Trophoblast cell (in vitro differentiated cells and primary cell): ENCODE measurements at regions not wholly inside any gene's neighbourhood (a gene's known extent, or its start where the extent isn't known, plus 50 kb on each side); places are given as distances from the start of the nearest gene placed in this dataset.
A peak's percentile ranks its signal among the peaks of the same experiment; 100 is the strongest.

Source experiments
- DNase-seq, 2 donors: peaks; one replicate each; pipeline ENCODE4 v3.0.0-alpha.2; 2016
- H2AFZ ChIP-seq: 2 replicates; pipeline ENCODE4 v1.6.1; 2013; ENCODE audit warnings: low read length, moderate library complexity, mild to moderate bottlenecking; ENCODE audit not compliant: insufficient read depth, poor library complexity
- H2AK5ac ChIP-seq: 2 replicates; pipeline ENCODE4 v1.6.1; 2013; ENCODE audit warnings: mild to moderate bottlenecking, low read length
- H2BK120ac ChIP-seq: 2 replicates; pipeline ENCODE4 v1.6.1; 2013; ENCODE audit warnings: low read length, mild to moderate bottlenecking, moderate library complexity; ENCODE audit not compliant: insufficient read depth, poor library complexity
- H2BK12ac ChIP-seq: 2 replicates; pipeline ENCODE4 v1.6.1; 2013; ENCODE audit warnings: mild to moderate bottlenecking, low read length, moderate library complexity
- H2BK5ac ChIP-seq: 2 replicates; pipeline ENCODE4 v1.6.1; 2013; ENCODE audit warnings: low read length, low read depth, moderate library complexity, mild to moderate bottlenecking; ENCODE audit not compliant: poor library complexity
- H3K14ac ChIP-seq: 2 replicates; pipeline ENCODE4 v1.6.1; 2013; ENCODE audit warnings: mild to moderate bottlenecking, low read length
- H3K18ac ChIP-seq: 2 replicates; pipeline ENCODE4 v1.6.1; 2013; ENCODE audit warnings: mild to moderate bottlenecking, low read length
- H3K23ac ChIP-seq: 2 replicates; pipeline ENCODE4 v1.6.1; 2013; ENCODE audit warnings: low read length
- H3K27ac ChIP-seq: 2 replicates; pipeline ENCODE4 v1.5.1; 2013; ENCODE audit warnings: low read depth, mild to moderate bottlenecking, inconsistent platforms, low read length, moderate library complexity
- H3K27me3 ChIP-seq: 2 replicates; pipeline ENCODE4 v1.6.1; 2013; ENCODE audit warnings: inconsistent platforms, mild to moderate bottlenecking, low read length, moderate library complexity; ENCODE audit not compliant: insufficient read depth
- H3K36me3 ChIP-seq, 2 experiments: 1 replicate in 1 of 2; 2 replicates in 1 of 2; pipeline ENCODE4 v1.6.1; 2013; ENCODE audit warnings: low read length in 2 of 2, mild to moderate bottlenecking in 2 of 2, moderate library complexity in 1 of 2; ENCODE audit not compliant: insufficient read depth in 2 of 2, control insufficient read depth in 1 of 2
- H3K4ac ChIP-seq: 2 replicates; pipeline ENCODE4 v1.6.1; 2013; ENCODE audit warnings: low read depth, mild to moderate bottlenecking, low read length, moderate library complexity
- H3K4me1 ChIP-seq, 2 experiments: 1 replicate in 1 of 2; 2 replicates in 1 of 2; pipeline ENCODE4 v1.6.1; 2013; ENCODE audit warnings: low read length in 2 of 2, mild to moderate bottlenecking in 2 of 2, moderate library complexity in 1 of 2; ENCODE audit not compliant: insufficient read depth in 2 of 2, control insufficient read depth in 1 of 2
- H3K4me2 ChIP-seq: 2 replicates; pipeline ENCODE4 v1.6.1; 2013; ENCODE audit warnings: inconsistent platforms, mild to moderate bottlenecking, low read length, moderate library complexity
- H3K4me3 ChIP-seq: 2 replicates; pipeline ENCODE4 v1.5.1; 2013; ENCODE audit warnings: mild to moderate bottlenecking, low read depth, low read length, inconsistent platforms
- H3K79me1 ChIP-seq: one replicate; pipeline ENCODE4 v1.6.1; 2013; ENCODE audit warnings: low read length
- H3K79me2 ChIP-seq: 2 replicates; pipeline ENCODE4 v1.6.1; 2013; ENCODE audit warnings: low read length, mild to moderate bottlenecking; ENCODE audit not compliant: control insufficient read depth, insufficient read depth, poor library complexity
- H3K9ac ChIP-seq: 2 replicates; pipeline ENCODE4 v1.6.1; 2013; ENCODE audit warnings: mild to moderate bottlenecking, low read length
- H3K9me3 ChIP-seq: 2 replicates; pipeline ENCODE4 v1.6.1; 2013; ENCODE audit warnings: low read depth, mild to moderate bottlenecking, control low read depth, inconsistent platforms, low read length; ENCODE audit not compliant: insufficient read depth
- H4K12ac ChIP-seq: 2 replicates; pipeline ENCODE4 v1.6.1; 2013; ENCODE audit warnings: low read depth, mild to moderate bottlenecking, low read length, moderate library complexity
- H4K8ac ChIP-seq: 2 replicates; pipeline ENCODE4 v1.6.1; 2013; ENCODE audit warnings: low read depth, mild to moderate bottlenecking, low read length, moderate library complexity
- H4K91ac ChIP-seq: one replicate; pipeline ENCODE4 v1.6.1; 2013; ENCODE audit warnings: low read depth, mild to moderate bottlenecking, low read length, moderate library complexity
- WGBS: extraction: QIAGEN DNeasy Blood & Tissue Kit; methylation state at CpG from one replicate; pipeline ENCODE4 v1.1.7; 2013; ENCODE audit warnings: missing lambda C conversion rate; ENCODE audit not compliant: insufficient read length, insufficient coverage; ENCODE audit errors: extremely low coverage; 5-methylcytosine and 5-hydroxymethylcytosine counted together

DNA sequence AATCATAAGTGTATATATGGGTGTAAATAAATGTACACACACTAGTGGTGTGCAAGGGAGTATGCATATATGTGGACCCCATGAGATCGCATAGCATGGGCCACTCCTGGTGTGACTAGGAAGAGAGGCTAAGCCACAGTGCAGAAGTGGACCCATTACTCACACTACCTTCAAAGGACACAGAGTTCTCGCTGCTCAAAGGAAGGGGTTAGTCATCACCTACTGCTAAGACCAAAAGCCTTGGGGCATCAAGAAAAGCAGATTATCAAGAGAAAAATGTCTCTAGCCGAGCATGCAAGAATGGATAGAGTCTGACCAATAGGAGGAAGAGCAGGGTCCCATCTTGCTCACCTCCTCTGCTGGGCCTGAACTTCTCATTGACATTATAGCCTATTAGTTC is 195.5 kb downstream of the MAFB start:
- Histone ChIP-seq H3K4me1 (peaks cover 0 to 4% of the 10 kb centered on the region in 2 experiments), H3K23ac (no peak overlapping the region), H3K4ac (no peak overlapping the region), H3K27ac (no peak overlapping the region), H2BK5ac (no peak overlapping the region), H3K27me3 (no peaks in the 10 kb centered on the region), H3K4me2 (no peak overlapping the region), H2AK5ac (no peak overlapping the region), H3K14ac (no peak overlapping the region), H4K8ac (no peak overlapping the region), H3K36me3 (no peaks in the 10 kb centered on the region), H3K79me2 (no peaks in the 10 kb centered on the region), H3K9me3 (peaks cover 2% of the 10 kb centered on the region), H4K12ac (no peak overlapping the region), H3K18ac (no peak overlapping the region), H4K91ac (no peak overlapping the region), H2AFZ (no peak overlapping the region), H3K4me3 (no peak overlapping the region), H3K9ac (no peak overlapping the region), H2BK12ac (no peak overlapping the region), H3K79me1 (no peaks in the 10 kb centered on the region), H2BK120ac (no peak overlapping the region)
- WGBS, result no CpG with 5 or more reads among the region's 3 CpGs
- peak; percentile 50 to 72 for DNase-seq

DNA sequence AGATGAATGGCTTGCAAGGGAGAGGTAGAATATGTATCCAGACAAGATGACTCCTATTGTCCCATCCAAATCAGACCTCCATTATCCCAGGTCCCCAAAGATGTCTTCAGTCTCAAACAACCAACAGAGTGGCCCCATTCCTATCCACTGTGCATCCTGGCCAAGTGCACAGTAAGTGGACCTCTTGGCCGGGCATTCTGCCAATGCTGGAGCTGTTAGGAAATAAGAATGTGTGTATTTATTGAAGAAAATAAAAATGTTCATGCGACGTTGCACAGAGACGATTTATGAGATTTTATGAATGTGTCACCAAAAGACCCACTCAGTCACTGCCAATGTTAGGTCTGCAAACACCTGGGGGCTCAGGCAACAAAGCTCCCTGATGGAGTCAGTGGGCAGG is 196.0 kb downstream of the MAFB start:
- H4K91ac ChIP-seq, result no peak overlapping the region
- H3K4me1 ChIP-seq, result peaks cover 0 to 4% of the 10 kb centered on the region in 2 experiments
- DNase-seq, result no peak
- H3K4me3 ChIP-seq, result no peak overlapping the region
- H2BK12ac ChIP-seq, result no peak overlapping the region
- H3K9me3 ChIP-seq, result peaks cover 2% of the 10 kb centered on the region
- no peaks in the 10 kb centered on the region for H3K36me3 ChIP-seq
- no peak overlapping the region for H2AK5ac ChIP-seq
- no peak overlapping the region for H3K4me2 ChIP-seq
- no peak overlapping the region for H4K12ac ChIP-seq
- no peak overlapping the region for H3K27ac ChIP-seq
- H3K4ac ChIP-seq, result no peak overlapping the region
- H2BK120ac ChIP-seq, result no peak overlapping the region
- 100% methylated on average over 3 of the region's 4 CpGs for WGBS
- no peak overlapping the region for H3K14ac ChIP-seq
- H3K9ac ChIP-seq, result no peak overlapping the region
- no peaks in the 10 kb centered on the region for H3K79me2 ChIP-seq
- no peak overlapping the region for H2BK5ac ChIP-seq
- H3K27me3 ChIP-seq, result no peaks in the 10 kb centered on the region
- H4K8ac ChIP-seq, result no peak overlapping the region
- no peak overlapping the region for H2AFZ ChIP-seq
- H3K23ac ChIP-seq, result no peak overlapping the region
- no peaks in the 10 kb centered on the region for H3K79me1 ChIP-seq
- H3K18ac ChIP-seq, result no peak overlapping the region

GRCh38 chr20:40491009-40491590 is 197.9 kb downstream of the MAFB start:
- no peak overlapping the region for H3K23ac ChIP-seq
- no peak for DNase-seq
- H2AFZ ChIP-seq, result no peak overlapping the region
- H3K14ac ChIP-seq, result no peak overlapping the region
- no peaks in the 10 kb centered on the region for H3K79me2 ChIP-seq
- H3K9ac ChIP-seq, result no peak overlapping the region
- WGBS, result no CpG with 5 or more reads among the region's 5 CpGs
- no peak overlapping the region for H3K27ac ChIP-seq
- no peak overlapping the region for H3K4me3 ChIP-seq
- no peaks in the 10 kb centered on the region for H3K36me3 ChIP-seq
- no peak overlapping the region for H3K4ac ChIP-seq
- no peak overlapping the region for H2BK12ac ChIP-seq
- H2AK5ac ChIP-seq, result no peak overlapping the region
- no peaks in the 10 kb centered on the region for H3K27me3 ChIP-seq
- H4K91ac ChIP-seq, result no peak overlapping the region
- no peak overlapping the region for H4K12ac ChIP-seq
- H3K18ac ChIP-seq, result no peak overlapping the region
- no peak overlapping the region for H2BK5ac ChIP-seq
- no peak overlapping the region for H4K8ac ChIP-seq
- H3K9me3 ChIP-seq, result peaks cover 2% of the 10 kb centered on the region
- peaks cover 0 to 4% of the 10 kb centered on the region in 2 experiments for H3K4me1 ChIP-seq
- no peak overlapping the region for H2BK120ac ChIP-seq
- H3K4me2 ChIP-seq, result no peak overlapping the region
- H3K79me1 ChIP-seq, result no peaks in the 10 kb centered on the region

- WGBS, result no CpG with 5 or more reads among the region's 2 CpGs
- H4K12ac ChIP-seq, result no peak overlapping the region
- H2BK5ac ChIP-seq, result no peak overlapping the region
- H3K36me3 ChIP-seq, result no peaks in the 10 kb centered on the region
- no peak overlapping the region for H2AFZ ChIP-seq
- peak; percentile 77 to 81 for DNase-seq
- no peak overlapping the region for H3K4me3 ChIP-seq
- no peak overlapping the region for H3K27ac ChIP-seq
- H3K79me2 ChIP-seq, result no peaks in the 10 kb centered on the region
- no peak overlapping the region for H3K14ac ChIP-seq
- no peak overlapping the region for H4K8ac ChIP-seq
- no peak overlapping the region for H4K91ac ChIP-seq
- H3K23ac ChIP-seq, result no peak overlapping the region
- H2BK120ac ChIP-seq, result no peak overlapping the region
- no peak overlapping the region for H3K18ac ChIP-seq
- peaks cover 2% of the 10 kb centered on the region for H3K9me3 ChIP-seq
- no peaks in the 10 kb centered on the region for H3K27me3 ChIP-seq
- H3K79me1 ChIP-seq, result no peaks in the 10 kb centered on the region
- peaks cover 0 to 4% of the 10 kb centered on the region in 2 experiments for H3K4me1 ChIP-seq
- no peak overlapping the region for H3K9ac ChIP-seq
- H3K4me2 ChIP-seq, result no peak overlapping the region
- H2AK5ac ChIP-seq, result no peak overlapping the region
- H2BK12ac ChIP-seq, result no peak overlapping the region
- H3K4ac ChIP-seq, result no peak overlapping the region
Measured at GRCh38 chr20:40489886-40490285, 199.2 kb downstream of the MAFB start.
